Endothelial cell of umbilical vein (primary cell): ENCODE measurements at regions not wholly inside any gene's neighbourhood (a gene's known extent, or its start where the extent isn't known, plus 50 kb on each side); places are given as distances from the start of the nearest gene placed in this dataset.

ENCODE experiments used
- BruUV-seq: library from RNA; stranded (reverse); fragments of 400-500 nt; replicated peaks from 2 replicates; lab custom pipeline; 2021; lab: Mats Ljungman, UMichigan
- CTCF ChIA-PET: fragments of 300-600, 350-600 bp; sonication (Branson Sonifier 250); formaldehyde crosslinking; loops from one replicate; lab custom pipeline; 2021; ENCODE audit warnings: antibody characterized with exemption, inconsistent platforms; lab: Charles Lee
- POLR2A ChIA-PET: fragments of 300-600, 350-600 bp; sonication (Branson Sonifier 250); formaldehyde crosslinking; loops from one replicate; lab custom pipeline; 2021; ENCODE audit warnings: antibody characterized with exemption, inconsistent platforms; lab: Charles Lee
- DNase-seq: peaks from one replicate; pipeline ENCODE4 v3.0.0-alpha.2; 2011; ENCODE audit warnings: low read depth, low spot score
- FAIRE-seq: peaks from 2 replicates; lab custom pipeline; 2011; peaks lifted over from hg19 to GRCh38; lab: Jason Lieb, UNC
- H2AFZ ChIP-seq: 2 replicates; pipeline ENCODE4 v1.6.0; 2012; ENCODE audit warnings: low read depth, low read length, control low read depth, inconsistent platforms
- H3K27ac ChIP-seq: 2 replicates; pipeline ENCODE4 v1.5.1; 2011; ENCODE audit warnings: low read depth, mild to moderate bottlenecking, control low read depth, low read length, moderate library complexity; ENCODE audit not compliant: insufficient read depth
- H3K27me3 ChIP-seq, 2 experiments: 2 replicates each; pipeline versions ENCODE4 v1.6.0 to v1.6.1; 2011; ENCODE audit warnings: low read length in 2 of 2, mixed read lengths in 1 of 2; ENCODE audit not compliant: control insufficient read depth in 2 of 2, insufficient read depth in 2 of 2
- H3K36me3 ChIP-seq, 2 experiments: 2 replicates in 1 of 2; 3 replicates in 1 of 2; pipeline ENCODE4 v1.5.1; 2011; ENCODE audit warnings: low read length in 2 of 2, mild to moderate bottlenecking in 1 of 2, moderate library complexity in 1 of 2; ENCODE audit not compliant: control insufficient read depth in 2 of 2, insufficient read depth in 2 of 2; ENCODE audit errors: extremely low read depth in 1 of 2
- H3K4me1 ChIP-seq: 3 replicates; pipeline ENCODE4 v1.5.1; 2011; ENCODE audit warnings: mild to moderate bottlenecking, low read length; ENCODE audit not compliant: control insufficient read depth, insufficient read depth; ENCODE audit errors: extremely low read depth
- H3K4me2 ChIP-seq: 2 replicates; pipeline ENCODE4 v1.6.1; 2011; ENCODE audit warnings: low read length, control low read depth, mixed read lengths; ENCODE audit not compliant: insufficient read depth
- H3K4me3 ChIP-seq, 3 experiments: fragments of 200-600 bp in 1 of 3; sonication (generic), shearing (Covaris generic) in 1 of 3; replicated peaks in 1 of 3; 2 replicates each; pipeline ENCODE4 v1.5.1; 2011 to 2016; ENCODE audit warnings: control low read depth in 3 of 3, low read length in 3 of 3, mild to moderate bottlenecking in 2 of 3, inconsistent platforms in 1 of 3, low read depth in 1 of 3, moderate library complexity in 1 of 3; ENCODE audit not compliant: insufficient read depth in 1 of 3
- H3K79me2 ChIP-seq: 2 replicates; pipeline ENCODE4 v1.6.0; 2012; ENCODE audit warnings: low read length, inconsistent platforms; ENCODE audit not compliant: control insufficient read depth, insufficient read depth
- H3K9ac ChIP-seq: replicated peaks from 2 replicates; pipeline ENCODE3; 2011; ENCODE audit warnings: low read length, control low read depth; ENCODE audit not compliant: insufficient read depth; ENCODE audit errors: extremely low read depth
- H3K9me1 ChIP-seq: replicated peaks from 3 replicates; pipeline ENCODE4 v1.6.0; 2011; ENCODE audit warnings: mild to moderate bottlenecking, low read length; ENCODE audit not compliant: control insufficient read depth, insufficient read depth; ENCODE audit errors: extremely low read depth
- H3K9me3 ChIP-seq: replicated peaks from 2 replicates; pipeline ENCODE4 v1.5.1; 2012; ENCODE audit warnings: low read length, inconsistent platforms; ENCODE audit not compliant: control insufficient read depth, insufficient read depth
- H4K20me1 ChIP-seq: replicated peaks from 2 replicates; pipeline ENCODE3; 2011; ENCODE audit warnings: mild to moderate bottlenecking, low read length; ENCODE audit not compliant: control insufficient read depth, insufficient read depth; ENCODE audit errors: extremely low read depth
- CTCF ChIP-seq, 2 donors: IDR thresholded peaks; 1 replicate in 1 of 2; 2 replicates in 1 of 2; pipeline ENCODE4 v1.5.1; 2011; ENCODE audit warnings: low read length in 2 of 2, mild to moderate bottlenecking in 2 of 2, moderate library complexity in 2 of 2, control low read depth in 1 of 2, inconsistent platforms in 1 of 2, low read depth in 1 of 2; ENCODE audit not compliant: insufficient read depth in 1 of 2; ENCODE audit errors: extremely low read depth in 1 of 2
- EZH2 ChIP-seq: IDR thresholded peaks from 2 replicates; pipeline ENCODE4 v1.6.1; 2012; ENCODE audit warnings: borderline replicate concordance, low read depth, mild to moderate bottlenecking, moderate library complexity, low read length, inconsistent platforms; ENCODE audit not compliant: severe bottlenecking
- FOS ChIP-seq: IDR thresholded peaks from 2 replicates; pipeline ENCODE4 v1.6.1; 2011; ENCODE audit warnings: mild to moderate bottlenecking, low read length, moderate library complexity, borderline replicate concordance; ENCODE audit not compliant: insufficient read depth
- GATA2 ChIP-seq: IDR thresholded peaks from 2 replicates; pipeline ENCODE4 v1.7.0; 2011; ENCODE audit warnings: low read depth, mild to moderate bottlenecking, moderate library complexity, mixed read lengths, low read length; ENCODE audit not compliant: insufficient read length, insufficient read depth
- MYC ChIP-seq: IDR thresholded peaks from one replicate; pipeline ENCODE4 v1.6.1; 2011; ENCODE audit warnings: mild to moderate bottlenecking, low read depth, low read length
- POLR2A ChIP-seq: IDR thresholded peaks from 2 replicates; pipeline ENCODE4 v1.6.1; 2012; ENCODE audit warnings: low read depth, mild to moderate bottlenecking, control low read depth, low read length
- POLR2AphosphoS5 ChIP-seq: IDR thresholded peaks from 2 replicates; pipeline ENCODE4 v1.6.1; 2012; ENCODE audit warnings: low read depth, mild to moderate bottlenecking, control low read depth, low read length, moderate library complexity; ENCODE audit not compliant: insufficient read depth
- dilution Hi-C: fragments of 300-500 bp; cut with MboI; formaldehyde crosslinking; loops from one replicate; pipeline ENCODE4 v1.15.0; 2019; ENCODE audit warnings: low sequenced_read_pairs; ENCODE audit not compliant: extremely low pct_ligation_motif_present
- intact Hi-C: fragments of 100-400 bp; cut with micrococcal nuclease; formaldehyde crosslinking; loops from one replicate; pipeline ENCODE4 v1.10.0; 2022
- TF ChIP-seq, protein P1 (sequence below): IDR thresholded peaks from 2 replicates; pipeline ENCODE4 v1.6.1; 2011; ENCODE audit not compliant: insufficient read depth, insufficient read length

GRCh38 chr2:22056621-22057132 is 932.9 kb downstream of the TDRD15 start:
- Histone ChIP-seq H3K9me1 (no peaks in the 10 kb centered on the region), H3K9me3 (peaks cover 3% of the 10 kb centered on the region), H2AFZ (no peak overlapping the region), H3K4me1 (no peaks in the 10 kb centered on the region), H3K4me3 (no peak overlapping the region), H4K20me1 (no peaks in the 10 kb centered on the region), H3K9ac (no peak overlapping the region), H3K79me2 (no peaks in the 10 kb centered on the region), H3K27me3 (no peaks in the 10 kb centered on the region), H3K36me3 (no peaks in the 10 kb centered on the region), H3K4me2 (no peak overlapping the region), H3K27ac (no peak overlapping the region)
- no TSS peak for BruUV-seq
- TF ChIP-seq EZH2 (no peak), POLR2AphosphoS5 (no peak), MYC (no peak), GATA2 (no peak), FOS (no peak), CTCF (IDR thresholded peaks at IDR 0.05; ENCODE audit: extremely low read depth in 1 of 2, insufficient read depth in 1 of 2, low read depth in 1 of 2, low read length in 2 of 2) (no peak), POLR2A (no peak)
- TF ChIP-seq, protein P1, sequence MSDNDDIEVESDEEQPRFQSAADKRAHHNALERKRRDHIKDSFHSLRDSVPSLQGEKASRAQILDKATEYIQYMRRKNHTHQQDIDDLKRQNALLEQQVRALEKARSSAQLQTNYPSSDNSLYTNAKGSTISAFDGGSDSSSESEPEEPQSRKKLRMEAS: no peak
- intact Hi-C loops: no loop called here
- no peak for DNase-seq
- CTCF ChIA-PET: no interaction called here
- no peak for FAIRE-seq
- dilution Hi-C loops: no loop called here
- POLR2A ChIA-PET: no interaction called here
